ENCODE measurements at regions not wholly inside any gene's neighbourhood (a gene's known extent, or its start where the extent isn't known, plus 50 kb on each side); places are given as distances from the start of the nearest gene placed in this dataset.

GRCh38 chr9:99544526-99544925 lies 277.2 kb upstream of the NR4A3 start:
- POLR2A ChIA-PET (ENCODE audit: low non-redundant PET) = no interaction called here
- Histone ChIP-seq H3K9me3 (ENCODE audit: low read depth, low read length, poor library complexity, severe bottlenecking) (no peaks in the 10 kb centered on the region), H3K27me3 (replicated peaks; ENCODE audit: insufficient read depth, low read depth, low read length, poor library complexity) (no peaks in the 10 kb centered on the region), H3K36me3 (ENCODE audit: insufficient read depth, low read length, poor library complexity, severe bottlenecking) (no peaks in the 10 kb centered on the region), H3K4me1 (ENCODE audit: insufficient read depth, low read length, poor library complexity, severe bottlenecking) (no peaks in the 10 kb centered on the region), H3K4me3 (ENCODE audit: low read depth, low read length, poor library complexity, severe bottlenecking) (no peak overlapping the region), H3K27ac (ENCODE audit: low read depth, low read length, poor library complexity, severe bottlenecking) (no peak overlapping the region)
- CTCF ChIA-PET = no interaction called here
- intact Hi-C loops (cut with micrococcal nuclease; ENCODE audit: unreplicated experiment) = no loop called here
- no TSS peak for BruUV-seq (replicated peaks)
- TF ChIP-seq EZH2 (IDR thresholded peaks at IDR 0.05; ENCODE audit: borderline replicate concordance, low read depth, low read length, poor library complexity, severe bottlenecking) (no peak), CTCF (conservative IDR thresholded peaks at IDR 0.05; ENCODE audit: low read depth, low read length) (no peak)
- no peak for DNase-seq (ENCODE audit: low spot score)

- Histone ChIP-seq H3K4me3 (ENCODE audit: low read depth, low read length, poor library complexity, severe bottlenecking) (no peak overlapping the region), H3K27me3 (replicated peaks; ENCODE audit: insufficient read depth, low read depth, low read length, poor library complexity) (no peaks in the 10 kb centered on the region), H3K4me1 (ENCODE audit: insufficient read depth, low read length, poor library complexity, severe bottlenecking) (no peaks in the 10 kb centered on the region), H3K36me3 (ENCODE audit: insufficient read depth, low read length, poor library complexity, severe bottlenecking) (no peaks in the 10 kb centered on the region), H3K9me3 (ENCODE audit: low read depth, low read length, poor library complexity, severe bottlenecking) (no peaks in the 10 kb centered on the region), H3K27ac (ENCODE audit: low read depth, low read length, poor library complexity, severe bottlenecking) (no peak overlapping the region)
- TF ChIP-seq EZH2 (IDR thresholded peaks at IDR 0.05; ENCODE audit: borderline replicate concordance, low read depth, low read length, poor library complexity, severe bottlenecking) (no peak), CTCF (conservative IDR thresholded peaks at IDR 0.05; ENCODE audit: low read depth, low read length) (no peak)
- DNase-seq (ENCODE audit: low spot score) = no peak
- intact Hi-C loops (cut with micrococcal nuclease; ENCODE audit: unreplicated experiment) = no loop called here
- BruUV-seq (replicated peaks) = no TSS peak
- CTCF ChIA-PET = no interaction called here
- POLR2A ChIA-PET (ENCODE audit: low non-redundant PET) = no interaction called here
Measured at GRCh38 chr9:99549441-99549840, 272.2 kb upstream of the NR4A3 start.

- intact Hi-C loops (cut with micrococcal nuclease; ENCODE audit: unreplicated experiment) = no loop called here
- peak; percentile 1 for DNase-seq (ENCODE audit: low spot score)
Measured at GRCh38 chr9:99555792-99556191, 265.9 kb upstream of the NR4A3 start.

More at GRCh38 chr9:99555792-99556191, 265.9 kb upstream of the NR4A3 start:
- H3K9me3 ChIP-seq (ENCODE audit: low read depth, low read length, poor library complexity, severe bottlenecking) = peaks cover 6% of the 10 kb centered on the region
- POLR2A ChIA-PET (ENCODE audit: low non-redundant PET) = interaction anchor here (0.7 kb wide), 1 partner anchor 869 kb away, joined by 3 read pairs; no protein-coding TSS in a partner anchor
- H3K4me3 ChIP-seq (ENCODE audit: low read depth, low read length, poor library complexity, severe bottlenecking) = no peak overlapping the region
- no peaks in the 10 kb centered on the region for H3K27me3 ChIP-seq (replicated peaks; ENCODE audit: insufficient read depth, low read depth, low read length, poor library complexity)
- H3K36me3 ChIP-seq (ENCODE audit: insufficient read depth, low read length, poor library complexity, severe bottlenecking) = no peaks in the 10 kb centered on the region
- BruUV-seq (replicated peaks) = no TSS peak
- CTCF ChIA-PET = no interaction called here
- no peaks in the 10 kb centered on the region for H3K4me1 ChIP-seq (ENCODE audit: insufficient read depth, low read length, poor library complexity, severe bottlenecking)
- H3K27ac ChIP-seq (ENCODE audit: low read depth, low read length, poor library complexity, severe bottlenecking) = no peak overlapping the region
- TF ChIP-seq EZH2 (IDR thresholded peaks at IDR 0.05; ENCODE audit: borderline replicate concordance, low read depth, low read length, poor library complexity, severe bottlenecking) = no peak
- TF ChIP-seq CTCF (conservative IDR thresholded peaks at IDR 0.05; ENCODE audit: low read depth, low read length) = no peak

All from A673 (cell line).